Pancreas (tissue), 10 donors: ENCODE measurements at regions not wholly inside any gene's neighbourhood (a gene's known extent, or its start where the extent isn't known, plus 50 kb on each side); places are given as distances from the start of the nearest gene placed in this dataset.

Experiments
- ATAC-seq, 4 donors: fragments of 200-7000 bp; cut with Tn5 transposase; one replicate each; pipeline versions ENCODE4 v1.8.0 to v1.9.1; 2020; ENCODE audit warnings: mild to moderate bottlenecking in 4 of 4, moderate library complexity in 4 of 4
- DNase-seq, 6 donors: peaks; one replicate each; pipeline ENCODE4 v3.0.0-alpha.2; 2020
- FAIRE-seq: peaks from 2 replicates; lab custom pipeline; 2012; peaks lifted over from hg19 to GRCh38; lab: Jason Lieb, UNC
- H3K27ac ChIP-seq, 4 donors: fragments of 200-600 bp; sonication (generic); 1 replicate in 3 of 4; 2 replicates in 1 of 4; pipeline versions ENCODE4 v1.5.0 to v1.8.0; 2020
- H3K27me3 ChIP-seq, 4 donors: fragments of 200-600 bp; one replicate each; pipeline ENCODE4 v1.8.0; 2021
- H3K36me3 ChIP-seq, 3 donors: fragments of 200-600 bp; sonication (generic) in 1 of 3; one replicate each; pipeline versions ENCODE4 v1.5.0 to v1.8.0; 2020 to 2021
- H3K4me1 ChIP-seq, 3 donors: fragments of 200-600 bp; one replicate each; pipeline ENCODE4 v1.8.0; 2021
- H3K4me3 ChIP-seq, 4 donors: fragments of 200-600 bp; sonication (generic) in 2 of 4; one replicate each; pipeline versions ENCODE4 v1.5.0 to v1.8.0; 2020 to 2021
- H3K9me3 ChIP-seq, 4 donors: fragments of 200-600 bp; one replicate each; pipeline ENCODE4 v1.8.0; 2021
- whole genome bisulfite sequencing, 2 donors: extraction: QIAGEN DNeasy Blood & Tissue Kit; methylation state at CpG; one replicate each; pipeline ENCODE4 v1.1.7; 2013; 5-methylcytosine and 5-hydroxymethylcytosine counted together
- intact Hi-C, 3 donors: fragments of 100-400 bp; cut with DNase I; formaldehyde crosslinking; loops; one replicate each; pipeline versions ENCODE4 v1.11.1 to v1.14.2; 2022
- TF ChIP-seq, protein P1 (sequence below), 4 donors: fragments of 200-600 bp; sonication (generic) in 3 of 4; IDR thresholded peaks; one replicate each; pipeline versions ENCODE4 v1.5.0 to v1.8.0; 2021; ENCODE audit warnings: antibody characterized with exemption in 4 of 4
- donor health status: healthy with polysubstance abuse.
- donor health status: DM: no; HTN: no; CAD: no; lungs with moderate emphysema.
- donor health status: DM: no; HTN: no; CAD: no.
- donor health status: control.
- donor health status: control.
- donor health status: Bipolar disorder and iron deficiency.
- donor health status: DM: yes; HTN: yes; CAD: no.
- donor health status: DM: no; HTN: no; CAD: no.
- donor health status: DM: no; HTN: no; CAD: no.
- donor health status: DM: yes; HTN: yes; CAD: no.

GRCh38 chr11:134741453-134742223 lies 329.6 kb upstream of the B3GAT1 start:
- DNase-seq (no peak), ATAC-seq (no peak), FAIRE-seq (no peak)
- no peak overlapping the region for H3K27ac ChIP-seq
- H3K4me3 ChIP-seq: no peak overlapping the region
- WGBS, 2 donors: 44 to 50% methylated on average over 10 of the region's 10 CpGs
- peaks cover 0 to 16% (median 6%) of the 10 kb centered on the region in 3 donors for H3K4me1 ChIP-seq
- H3K9me3 ChIP-seq: no peaks in the 10 kb centered on the region
- intact Hi-C loops: no loop called here
- TF ChIP-seq, protein P1, sequence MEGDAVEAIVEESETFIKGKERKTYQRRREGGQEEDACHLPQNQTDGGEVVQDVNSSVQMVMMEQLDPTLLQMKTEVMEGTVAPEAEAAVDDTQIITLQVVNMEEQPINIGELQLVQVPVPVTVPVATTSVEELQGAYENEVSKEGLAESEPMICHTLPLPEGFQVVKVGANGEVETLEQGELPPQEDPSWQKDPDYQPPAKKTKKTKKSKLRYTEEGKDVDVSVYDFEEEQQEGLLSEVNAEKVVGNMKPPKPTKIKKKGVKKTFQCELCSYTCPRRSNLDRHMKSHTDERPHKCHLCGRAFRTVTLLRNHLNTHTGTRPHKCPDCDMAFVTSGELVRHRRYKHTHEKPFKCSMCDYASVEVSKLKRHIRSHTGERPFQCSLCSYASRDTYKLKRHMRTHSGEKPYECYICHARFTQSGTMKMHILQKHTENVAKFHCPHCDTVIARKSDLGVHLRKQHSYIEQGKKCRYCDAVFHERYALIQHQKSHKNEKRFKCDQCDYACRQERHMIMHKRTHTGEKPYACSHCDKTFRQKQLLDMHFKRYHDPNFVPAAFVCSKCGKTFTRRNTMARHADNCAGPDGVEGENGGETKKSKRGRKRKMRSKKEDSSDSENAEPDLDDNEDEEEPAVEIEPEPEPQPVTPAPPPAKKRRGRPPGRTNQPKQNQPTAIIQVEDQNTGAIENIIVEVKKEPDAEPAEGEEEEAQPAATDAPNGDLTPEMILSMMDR (IDR thresholded peaks at IDR 0.05): no peak
- no peaks in the 10 kb centered on the region for H3K36me3 ChIP-seq
- H3K27me3 ChIP-seq: no peaks in the 10 kb centered on the region

DNA sequence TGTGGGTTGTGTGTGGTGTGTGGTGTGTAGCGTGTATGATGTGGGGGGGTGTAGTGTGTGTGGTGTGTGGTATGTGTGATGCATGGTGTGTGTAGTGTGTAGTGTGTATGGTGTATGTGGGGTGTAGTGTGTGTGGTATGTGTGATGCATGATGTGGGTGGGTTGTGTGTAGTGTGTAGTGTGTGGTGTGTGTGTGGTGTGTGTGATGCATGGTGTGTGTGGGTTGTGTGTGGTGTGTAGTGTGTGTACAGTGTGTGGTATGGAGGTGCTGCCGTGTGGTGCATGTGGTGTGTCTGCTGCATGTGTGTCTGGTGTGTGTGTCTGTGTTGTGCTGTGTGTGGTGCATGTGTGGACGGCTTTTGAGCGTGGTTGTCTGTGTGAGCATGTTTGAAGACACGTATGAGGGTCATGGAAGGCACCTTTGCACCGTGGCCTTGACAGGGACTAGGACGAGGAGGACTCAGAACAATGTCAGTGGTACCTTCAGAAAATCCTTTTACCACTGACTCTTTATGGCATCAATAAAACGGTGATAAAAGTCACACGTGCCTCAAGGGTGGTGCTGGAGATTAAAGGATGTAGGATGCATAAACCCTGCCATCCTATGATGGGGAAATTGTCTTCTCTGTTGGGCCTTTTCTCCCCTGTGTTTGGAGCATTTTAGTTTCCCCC lies 328.7 kb upstream of the B3GAT1 start:
- intact Hi-C loops: no loop called here
- TF ChIP-seq, protein P1 (IDR thresholded peaks at IDR 0.05): no peak
- WGBS, 2 donors: 63 to 75% methylated on average over 9 of the region's 9 CpGs
- Histone ChIP-seq H3K4me3 (no peak overlapping the region), H3K27ac (no peak overlapping the region), H3K9me3 (no peaks in the 10 kb centered on the region), H3K36me3 (no peaks in the 10 kb centered on the region), H3K4me1 (peaks cover 0 to 16% (median 6%) of the 10 kb centered on the region in 3 donors), H3K27me3 (no peaks in the 10 kb centered on the region)
- DNase-seq (no peak), FAIRE-seq (no peak), ATAC-seq (no peak)

- WGBS, 2 donors: 62 to 69% methylated on average over 11 of the region's 11 CpGs
- Histone ChIP-seq H3K4me3 (no peak overlapping the region), H3K4me1 (peaks cover 0 to 16% (median 6%) of the 10 kb centered on the region in 3 donors), H3K27ac (no peak overlapping the region), H3K36me3 (no peaks in the 10 kb centered on the region), H3K27me3 (no peaks in the 10 kb centered on the region), H3K9me3 (no peaks in the 10 kb centered on the region)
- intact Hi-C loops: no loop called here
- FAIRE-seq: no peak
- TF ChIP-seq, protein P1 (IDR thresholded peaks at IDR 0.05): no peak
- DNase-seq: no peak
- no peak for ATAC-seq
These were observed 327.1 kb upstream of the B3GAT1 start for GRCh38 chr11:134739136-134739535.

GRCh38 chr11:134738581-134738980 lies 326.5 kb upstream of the B3GAT1 start:
- no peak for DNase-seq
- intact Hi-C loops: no loop called here
- TF ChIP-seq, protein P1 (IDR thresholded peaks at IDR 0.05): no peak
- Histone ChIP-seq H3K27ac (no peak overlapping the region), H3K9me3 (no peaks in the 10 kb centered on the region), H3K36me3 (no peaks in the 10 kb centered on the region), H3K4me3 (no peak overlapping the region), H3K4me1 (peaks cover 0 to 16% (median 6%) of the 10 kb centered on the region in 3 donors), H3K27me3 (no peaks in the 10 kb centered on the region)
- no peak for FAIRE-seq
- WGBS, 2 donors: 82 to 94% methylated on average over 22 of the region's 22 CpGs
- ATAC-seq: no peak
